ENCODE measurements at regions not wholly inside any gene's neighbourhood (a gene's known extent, or its start where the extent isn't known, plus 50 kb on each side); places are given as distances from the start of the nearest gene placed in this dataset.

- DNase-seq (ENCODE audit: low spot score): peak; percentile 35
These were observed 123.9 kb upstream of the TMPRSS2 start for GRCh38 chr21:41631564-41632461.

GRCh38 chr21:41630917-41631316 lies 123.0 kb upstream of the TMPRSS2 start:
- no peak for DNase-seq (ENCODE audit: low spot score)

DNA sequence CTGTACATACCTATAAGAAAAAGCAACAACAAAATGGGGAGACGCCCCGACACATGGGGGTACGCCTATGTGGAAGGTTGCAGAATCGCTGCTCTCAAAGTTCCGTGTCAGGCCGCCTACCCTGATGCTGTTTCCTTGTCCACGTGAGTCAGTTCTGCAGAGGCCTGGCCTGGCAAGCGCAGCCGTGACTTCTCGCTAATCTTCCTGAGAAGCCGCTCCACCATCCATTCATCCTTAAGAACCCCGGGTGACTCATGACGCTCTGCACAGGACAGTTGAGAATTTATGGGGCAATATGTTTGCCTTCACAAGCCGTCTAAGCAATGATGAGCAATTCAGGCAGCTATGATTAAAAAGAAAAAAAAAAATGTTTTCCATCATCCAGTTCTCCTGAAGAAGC lies 122.3 kb upstream of the TMPRSS2 start:
- DNase-seq (ENCODE audit: low spot score): peak; percentile 94

DNA sequence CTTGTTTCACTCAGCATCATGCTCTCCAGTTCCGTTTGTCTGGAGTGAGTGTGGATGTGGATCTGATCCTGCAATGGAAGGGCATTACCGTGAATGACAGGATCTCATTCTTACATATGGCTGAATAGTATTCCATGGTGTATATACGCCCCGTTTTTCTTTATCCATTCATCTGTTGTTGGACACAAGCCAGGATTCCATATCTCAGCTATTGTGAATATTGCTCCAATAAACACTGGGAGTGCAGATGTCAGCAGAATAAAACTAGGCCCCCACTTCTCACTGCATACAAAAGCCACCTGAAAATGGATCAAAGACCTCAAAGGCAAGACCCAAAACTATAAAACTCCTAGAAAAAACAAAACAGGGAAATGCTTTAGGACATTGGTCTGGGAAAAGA lies 120.3 kb upstream of the TMPRSS2 start:
- DNase-seq (ENCODE audit: low spot score): no peak

DNA sequence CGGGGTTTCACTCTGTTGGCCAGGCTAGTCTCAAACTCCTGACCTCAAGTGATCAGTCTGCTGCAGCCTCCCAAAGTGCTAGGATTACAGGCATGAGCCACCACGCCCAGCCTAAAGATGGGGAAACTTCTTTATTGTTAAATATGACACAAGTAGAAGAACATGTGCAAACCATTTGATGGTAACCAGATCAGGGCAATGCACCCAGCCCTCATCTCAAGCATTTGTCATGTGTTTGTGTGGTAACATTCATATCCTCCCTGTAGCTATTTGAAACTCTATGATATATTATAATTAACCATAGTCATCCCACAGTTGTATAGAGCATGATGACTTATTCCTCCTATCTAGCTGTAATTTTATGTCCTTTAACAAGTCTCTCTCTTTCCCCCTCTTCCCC lies 119.5 kb upstream of the TMPRSS2 start:
- DNase-seq (ENCODE audit: low spot score): peak; percentile 56

GRCh38 chr21:41626021-41626420 lies 118.1 kb upstream of the TMPRSS2 start:
- DNase-seq (ENCODE audit: low spot score): no peak

- no peak for DNase-seq (ENCODE audit: low spot score)
These were observed 117.5 kb upstream of the TMPRSS2 start for GRCh38 chr21:41625428-41625827.

- no peak for DNase-seq (ENCODE audit: low spot score)
These were observed 116.8 kb upstream of the TMPRSS2 start for GRCh38 chr21:41624674-41625310.

DNA sequence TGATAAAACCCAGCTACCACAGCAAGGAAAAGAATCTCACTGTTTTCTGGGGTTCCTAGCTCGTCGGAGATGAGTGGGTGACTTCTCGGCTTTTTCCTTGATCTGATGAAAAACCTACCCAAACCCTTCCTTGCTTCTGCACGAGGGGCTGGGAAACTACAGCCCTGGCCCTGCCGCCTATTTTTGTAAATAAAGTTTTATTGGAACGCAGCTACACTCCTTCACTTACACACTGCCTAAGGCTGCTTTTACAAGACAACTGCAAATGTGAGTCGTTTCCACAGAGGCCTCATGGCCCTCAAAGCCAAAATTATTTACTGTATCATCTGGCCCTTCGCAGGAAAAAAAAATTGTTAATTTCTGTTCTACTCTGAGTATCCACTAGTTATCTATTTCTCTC lies 116.0 kb upstream of the TMPRSS2 start:
- DNase-seq (ENCODE audit: low spot score): no peak

DNA sequence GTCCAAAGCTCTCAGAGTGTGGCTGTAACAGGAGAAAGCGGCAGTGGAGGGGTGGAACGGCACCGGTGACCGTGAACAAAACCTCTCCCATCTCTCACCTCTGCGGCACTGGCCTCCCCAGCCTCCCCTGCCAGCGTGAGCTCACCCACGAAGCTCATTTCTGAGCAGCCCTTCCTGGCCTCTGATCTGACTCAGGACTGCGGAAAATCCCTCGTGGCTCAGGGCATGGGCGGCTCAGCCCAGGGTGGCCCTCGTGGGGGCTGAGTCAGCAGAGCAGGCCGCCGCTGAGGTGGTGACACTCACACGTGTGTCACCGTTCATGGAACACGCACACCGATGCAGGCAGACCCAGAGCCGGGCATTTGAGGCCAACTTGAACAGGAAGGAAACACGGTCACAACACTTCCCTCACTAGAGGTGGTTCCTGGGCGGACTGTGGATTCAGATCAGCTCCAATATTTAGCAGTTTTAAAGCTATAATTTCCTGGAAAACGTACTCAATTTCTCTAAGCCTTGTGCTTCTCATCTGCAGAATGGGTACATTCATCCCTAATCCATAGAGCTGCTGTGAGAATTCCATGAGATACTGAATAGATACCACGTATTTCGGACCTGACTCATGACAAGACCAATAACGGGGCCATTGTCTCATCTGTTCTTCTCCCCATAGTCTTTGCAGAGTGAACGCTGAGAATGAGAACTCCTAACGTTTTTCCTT lies 115.0 kb upstream of the TMPRSS2 start:
- DNase-seq (ENCODE audit: low spot score): no peak

DNA sequence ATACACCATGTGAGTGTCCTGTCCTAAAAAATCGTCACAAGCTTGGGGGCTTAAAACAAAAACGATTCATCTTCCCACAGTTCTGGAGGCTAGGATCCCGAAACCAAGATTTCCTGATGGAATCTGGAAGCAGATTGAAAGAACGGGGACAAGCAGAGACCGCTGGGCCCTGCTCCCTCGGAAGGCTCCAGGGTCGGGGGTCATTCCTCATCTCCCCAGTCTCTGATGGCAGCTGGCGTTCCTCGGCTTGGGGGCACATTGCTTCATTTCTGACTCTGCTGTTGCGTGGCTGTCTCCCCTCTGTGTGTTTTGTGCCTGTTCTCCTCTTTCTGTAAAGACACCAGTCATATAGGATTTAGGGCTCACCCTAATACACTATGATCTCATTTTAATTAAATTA lies 114.2 kb upstream of the TMPRSS2 start:
- no peak for DNase-seq (ENCODE audit: low spot score)

- no peak for DNase-seq (ENCODE audit: low spot score)
These were observed 113.6 kb upstream of the TMPRSS2 start for GRCh38 chr21:41621513-41621912.

GRCh38 chr21:41620982-41621381 lies 113.0 kb upstream of the TMPRSS2 start:
- peak; percentile 39 for DNase-seq (ENCODE audit: low spot score)

- no peak for DNase-seq (ENCODE audit: low spot score)
These were observed 112.6 kb upstream of the TMPRSS2 start for GRCh38 chr21:41620541-41620940.

GRCh38 chr21:41616031-41616591 lies 108.2 kb upstream of the TMPRSS2 start:
- DNase-seq (ENCODE audit: low spot score): peak; percentile 88

GRCh38 chr21:41615613-41616012 lies 107.7 kb upstream of the TMPRSS2 start:
- DNase-seq (ENCODE audit: low spot score): peak; percentile 91

- DNase-seq (ENCODE audit: low spot score): no peak
These were observed 106.6 kb upstream of the TMPRSS2 start for GRCh38 chr21:41614511-41614910.

GRCh38 chr21:41613533-41613909 lies 105.6 kb upstream of the TMPRSS2 start:
- DNase-seq (ENCODE audit: low spot score): no peak

- peak; percentile 94 for DNase-seq (ENCODE audit: low spot score)
These were observed 104.9 kb upstream of the TMPRSS2 start for GRCh38 chr21:41612674-41613532.

GRCh38 chr21:41611966-41612606 lies 104.1 kb upstream of the TMPRSS2 start:
- no peak for DNase-seq (ENCODE audit: low spot score)

DNA sequence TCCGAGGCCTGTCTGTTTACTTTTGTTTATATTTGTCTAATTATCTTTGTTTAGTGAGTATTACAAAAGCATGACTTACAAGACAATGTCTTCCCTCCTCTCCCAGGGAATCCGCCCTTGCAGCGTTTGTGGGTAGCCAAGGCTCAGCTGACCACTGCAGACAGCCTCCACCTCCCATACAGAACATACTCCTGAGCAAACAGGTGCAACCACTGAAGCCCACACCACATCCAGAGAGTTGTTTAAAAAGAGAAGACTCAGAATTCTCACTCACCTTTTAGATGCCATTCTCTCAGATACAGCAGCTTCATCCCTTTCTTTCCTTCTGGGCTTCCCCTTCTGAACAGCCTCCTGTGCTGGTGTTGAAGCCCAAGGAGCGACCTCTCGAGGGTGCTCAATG lies 103.5 kb upstream of the TMPRSS2 start:
- no peak for DNase-seq (ENCODE audit: low spot score)

All from AG08395 (cell line).